ENCODE measurements at regions not wholly inside any gene's neighbourhood (a gene's known extent, or its start where the extent isn't known, plus 50 kb on each side); places are given as distances from the start of the nearest gene placed in this dataset.
"Not testable (repeated sequence)": the region's sequence is repeated elsewhere in the genome, so short reads cannot be mapped to it uniquely, and the experiment has no call there.

GRCh38 chrX:125202591-125203248 is 117.0 kb upstream of the TEX13C start:
- no peak for DNase-seq

GRCh38 chrX:125203365-125203736 is 116.3 kb upstream of the TEX13C start:
- no peak for DNase-seq

GRCh38 chrX:125203737-125204578 is 115.7 kb upstream of the TEX13C start:
- DNase-seq: no peak

GRCh38 chrX:125204681-125205132 is 115.0 kb upstream of the TEX13C start:
- no peak for DNase-seq

GRCh38 chrX:125205133-125205917 is 114.3 kb upstream of the TEX13C start:
- DNase-seq: no peak

GRCh38 chrX:125205918-125206665 is 113.6 kb upstream of the TEX13C start:
- no peak for DNase-seq

- no peak for DNase-seq
Measured at GRCh38 chrX:125210146-125210545, 109.5 kb upstream of the TEX13C start.

GRCh38 chrX:125219852-125220251 is 99.8 kb upstream of the TEX13C start:
- no peak for DNase-seq

GRCh38 chrX:125236955-125237354 is 82.7 kb upstream of the TEX13C start:
- no peak for DNase-seq

- no peak for DNase-seq
Measured at GRCh38 chrX:125248931-125249330, 70.7 kb upstream of the TEX13C start.

- not testable (repeated sequence) for DNase-seq
Measured at GRCh38 chrX:125255759-125256158, 63.9 kb upstream of the TEX13C start.

GRCh38 chrX:125262836-125263235 is 56.8 kb upstream of the TEX13C start:
- DNase-seq: no peak

- DNase-seq: no peak
Measured at GRCh38 chrX:125266153-125266660, 53.5 kb upstream of the TEX13C start.
